Liver (tissue), 3 donors: ENCODE measurements at regions not wholly inside any gene's neighbourhood (a gene's known extent, or its start where the extent isn't known, plus 50 kb on each side); places are given as distances from the start of the nearest gene placed in this dataset.

Experiments used
- FOXA1 ChIP-seq: IDR thresholded peaks from 2 replicates; pipeline ENCODE4 v1.6.1; 2016; ENCODE audit warnings: antibody characterized with exemption
- JUND ChIP-seq, 2 donors: IDR thresholded peaks; 2 replicates each; pipeline ENCODE4 v1.6.1; 2016; ENCODE audit warnings: antibody characterized with exemption in 2 of 2
- YY1 ChIP-seq: IDR thresholded peaks from 2 replicates; pipeline ENCODE4 v1.6.1; 2016; ENCODE audit warnings: antibody characterized with exemption, mild to moderate bottlenecking
- TF ChIP-seq, protein P1 (sequence below): fragments of 150-350 bp; IDR thresholded peaks from 2 replicates; pipeline ENCODE4 v1.5.1; 2017; ENCODE audit warnings: improper control_type of control experiment, low read depth, low read length; ENCODE audit not compliant: missing input control
- TF ChIP-seq, protein P2 (sequence below): IDR thresholded peaks from 2 replicates; pipeline ENCODE4 v1.6.1; 2016; ENCODE audit warnings: antibody characterized with exemption
- donor health status: healthy.
- donor health status: healthy.

DNA sequence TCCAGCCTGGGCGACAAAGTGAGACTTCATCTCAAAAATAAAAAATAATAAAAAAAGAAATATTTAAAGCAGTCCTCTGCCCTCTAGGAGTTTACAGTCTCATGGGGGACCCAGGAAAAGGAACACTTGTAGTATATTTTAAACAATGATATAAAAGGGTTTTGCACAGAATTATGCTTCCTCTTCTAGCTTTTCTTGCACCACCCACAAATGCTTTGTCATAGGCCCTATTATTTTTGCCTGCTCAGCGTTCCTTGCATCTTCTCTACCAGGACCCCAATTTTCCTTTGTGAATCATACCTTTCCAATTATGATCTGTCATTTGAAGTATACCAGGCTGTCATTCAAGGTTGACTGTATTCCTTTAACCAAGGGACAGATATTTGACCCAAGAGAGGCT, 164.8 kb upstream of the CDKN2B start:
- TF ChIP-seq, protein P1, sequence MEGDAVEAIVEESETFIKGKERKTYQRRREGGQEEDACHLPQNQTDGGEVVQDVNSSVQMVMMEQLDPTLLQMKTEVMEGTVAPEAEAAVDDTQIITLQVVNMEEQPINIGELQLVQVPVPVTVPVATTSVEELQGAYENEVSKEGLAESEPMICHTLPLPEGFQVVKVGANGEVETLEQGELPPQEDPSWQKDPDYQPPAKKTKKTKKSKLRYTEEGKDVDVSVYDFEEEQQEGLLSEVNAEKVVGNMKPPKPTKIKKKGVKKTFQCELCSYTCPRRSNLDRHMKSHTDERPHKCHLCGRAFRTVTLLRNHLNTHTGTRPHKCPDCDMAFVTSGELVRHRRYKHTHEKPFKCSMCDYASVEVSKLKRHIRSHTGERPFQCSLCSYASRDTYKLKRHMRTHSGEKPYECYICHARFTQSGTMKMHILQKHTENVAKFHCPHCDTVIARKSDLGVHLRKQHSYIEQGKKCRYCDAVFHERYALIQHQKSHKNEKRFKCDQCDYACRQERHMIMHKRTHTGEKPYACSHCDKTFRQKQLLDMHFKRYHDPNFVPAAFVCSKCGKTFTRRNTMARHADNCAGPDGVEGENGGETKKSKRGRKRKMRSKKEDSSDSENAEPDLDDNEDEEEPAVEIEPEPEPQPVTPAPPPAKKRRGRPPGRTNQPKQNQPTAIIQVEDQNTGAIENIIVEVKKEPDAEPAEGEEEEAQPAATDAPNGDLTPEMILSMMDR: no peak
- no peak for TF ChIP-seq JUND (IDR thresholded peaks at IDR 0.05)
- no peak for TF ChIP-seq YY1
- TF ChIP-seq FOXA1: no peak
- TF ChIP-seq, protein P2, sequence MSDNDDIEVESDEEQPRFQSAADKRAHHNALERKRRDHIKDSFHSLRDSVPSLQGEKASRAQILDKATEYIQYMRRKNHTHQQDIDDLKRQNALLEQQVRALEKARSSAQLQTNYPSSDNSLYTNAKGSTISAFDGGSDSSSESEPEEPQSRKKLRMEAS: no peak
